H9 (cell line): ENCODE measurements at regions not wholly inside any gene's neighbourhood (a gene's known extent, or its start where the extent isn't known, plus 50 kb on each side); places are given as distances from the start of the nearest gene placed in this dataset.

Experiments used
- DNase-seq: peaks from one replicate; pipeline ENCODE4 v3.0.0-alpha.2; 2017
- H2AFZ ChIP-seq: one replicate; pipeline ENCODE4 v1.6.1; 2013; ENCODE audit warnings: mild to moderate bottlenecking, low read length, control low read depth, moderate library complexity
- H2AK5ac ChIP-seq: 2 replicates; pipeline ENCODE4 v1.6.1; 2013; ENCODE audit warnings: low read length, control low read depth, mixed read lengths; ENCODE audit not compliant: insufficient read length
- H2BK120ac ChIP-seq: one replicate; pipeline ENCODE4 v1.6.1; 2013; ENCODE audit warnings: low read depth, mild to moderate bottlenecking, low read length, control low read depth, inconsistent platforms; ENCODE audit not compliant: poor library complexity, severe bottlenecking
- H2BK12ac ChIP-seq: 2 replicates; pipeline ENCODE4 v1.6.1; 2013; ENCODE audit warnings: low read length, control low read depth, mixed read lengths, low read depth; ENCODE audit not compliant: insufficient read length
- H2BK15ac ChIP-seq: 2 replicates; pipeline ENCODE4 v1.6.1; 2013; ENCODE audit warnings: low read depth, low read length, control low read depth
- H2BK20ac ChIP-seq: one replicate; pipeline ENCODE4 v1.6.1; 2013; ENCODE audit warnings: low read depth, mild to moderate bottlenecking, low read length, control low read depth, inconsistent platforms; ENCODE audit not compliant: poor library complexity, severe bottlenecking
- H2BK5ac ChIP-seq: 2 replicates; pipeline ENCODE4 v1.6.1; 2013; ENCODE audit warnings: low read length, control low read depth, mixed read lengths; ENCODE audit not compliant: insufficient read length
- H3K14ac ChIP-seq: 2 replicates; pipeline ENCODE4 v1.6.1; 2013; ENCODE audit warnings: low read length, control low read depth; ENCODE audit not compliant: insufficient read depth
- H3K18ac ChIP-seq: 2 replicates; pipeline ENCODE4 v1.6.1; 2013; ENCODE audit warnings: low read depth, mild to moderate bottlenecking, mixed read lengths, low read length, control low read depth; ENCODE audit not compliant: insufficient read length
- H3K23ac ChIP-seq: 2 replicates; pipeline ENCODE4 v1.6.1; 2013; ENCODE audit warnings: low read length, control low read depth, mixed read lengths, low read depth; ENCODE audit not compliant: insufficient read length
- H3K23me2 ChIP-seq: 2 replicates; pipeline ENCODE4 v1.6.1; 2013; ENCODE audit warnings: low read depth, mild to moderate bottlenecking, mixed read lengths, low read length, control low read depth; ENCODE audit not compliant: insufficient read length, poor library complexity, severe bottlenecking
- H3K27ac ChIP-seq: 2 replicates; pipeline ENCODE4 v1.5.1; 2013; ENCODE audit warnings: low read length, control low read depth, mixed read lengths, low read depth; ENCODE audit not compliant: insufficient read length
- H3K27me3 ChIP-seq: 2 replicates; pipeline ENCODE4 v1.6.1; 2013; ENCODE audit warnings: low read length, control low read depth, inconsistent platforms; ENCODE audit not compliant: insufficient read depth
- H3K4ac ChIP-seq: 2 replicates; pipeline ENCODE4 v1.6.1; 2013; ENCODE audit warnings: low read depth, mild to moderate bottlenecking, control low read depth, inconsistent platforms, low read length, moderate library complexity
- H3K4me1 ChIP-seq: 2 replicates; pipeline ENCODE4 v1.6.1; 2013; ENCODE audit warnings: low read length, control low read depth, inconsistent platforms; ENCODE audit not compliant: insufficient read depth
- H3K4me2 ChIP-seq: 2 replicates; pipeline ENCODE4 v1.6.1; 2013; ENCODE audit warnings: low read length, control low read depth, mixed read lengths; ENCODE audit not compliant: insufficient read length, insufficient read depth
- H3K56ac ChIP-seq: 2 replicates; pipeline ENCODE4 v1.6.1; 2013; ENCODE audit warnings: low read depth, mild to moderate bottlenecking, mixed read lengths, low read length, control low read depth; ENCODE audit not compliant: insufficient read length
- H3K79me1 ChIP-seq: 2 replicates; pipeline ENCODE4 v1.6.1; 2013; ENCODE audit warnings: low read depth, mild to moderate bottlenecking, moderate library complexity, low read length, control low read depth, inconsistent platforms; ENCODE audit not compliant: insufficient read depth, poor library complexity, severe bottlenecking
- H3K79me2 ChIP-seq: 2 replicates; pipeline ENCODE4 v1.6.1; 2013; ENCODE audit warnings: low read length, control low read depth, inconsistent platforms; ENCODE audit not compliant: insufficient read depth
- H3K9ac ChIP-seq: 2 replicates; pipeline ENCODE4 v1.6.1; 2013; ENCODE audit warnings: low read length, control low read depth, mixed read lengths; ENCODE audit not compliant: insufficient read length; ENCODE audit errors: extremely low read depth
- H3K9me3 ChIP-seq: one replicate; pipeline ENCODE4 v1.6.1; 2013; ENCODE audit warnings: low read depth, low read length, inconsistent platforms; ENCODE audit not compliant: control insufficient read depth
- H3T11ph ChIP-seq: one replicate; pipeline ENCODE4 v1.6.1; 2013; ENCODE audit warnings: mild to moderate bottlenecking, low read length, control low read depth, inconsistent platforms
- H4K20me1 ChIP-seq: one replicate; pipeline ENCODE4 v1.6.1; 2013; ENCODE audit not compliant: control insufficient read depth, insufficient read length, insufficient read depth
- H4K5ac ChIP-seq: 2 replicates; pipeline ENCODE4 v1.6.1; 2013; ENCODE audit warnings: low read depth, mild to moderate bottlenecking, mixed read lengths, low read length, control low read depth; ENCODE audit not compliant: insufficient read length
- H4K8ac ChIP-seq: replicated peaks from 2 replicates; pipeline ENCODE4 v1.6.1; 2013; ENCODE audit warnings: low read length, control low read depth, mixed read lengths, low read depth; ENCODE audit not compliant: insufficient read length
- H4K91ac ChIP-seq: 2 replicates; pipeline ENCODE4 v1.6.1; 2013; ENCODE audit warnings: low read depth, mild to moderate bottlenecking, moderate library complexity, mixed read lengths, low read length, control low read depth; ENCODE audit not compliant: insufficient read length
- H3K27ac Mint-ChIP-seq, 3 experiments: 2 replicates in 2 of 3; 3 replicates in 1 of 3; pipeline ENCODE4 v1.8.0; 2020 to 2021; ENCODE audit warnings: mixed read lengths in 3 of 3, mild to moderate bottlenecking in 1 of 3, moderate library complexity in 1 of 3
- H3K27me3 Mint-ChIP-seq: 2 replicates; pipeline ENCODE4 v1.8.0; 2021; ENCODE audit warnings: low read depth, mild to moderate bottlenecking, moderate library complexity, mixed read lengths
- H3K36me3 Mint-ChIP-seq, 3 experiments: 2 replicates in 2 of 3; 3 replicates in 1 of 3; pipeline ENCODE4 v1.8.0; 2020 to 2021; ENCODE audit warnings: low read depth in 3 of 3, mixed read lengths in 3 of 3; ENCODE audit not compliant: insufficient read depth in 1 of 3
- H3K4me1 Mint-ChIP-seq, 2 experiments: 2 replicates each; pipeline ENCODE4 v1.8.0; 2020; ENCODE audit warnings: mixed read lengths in 2 of 2
- H3K4me3 Mint-ChIP-seq, 2 experiments: 2 replicates in 1 of 2; 3 replicates in 1 of 2; pipeline ENCODE4 v1.8.0; 2020 to 2021; ENCODE audit warnings: mild to moderate bottlenecking in 2 of 2, mixed read lengths in 2 of 2, moderate library complexity in 1 of 2
- H3K9me3 Mint-ChIP-seq, 2 experiments: 2 replicates in 1 of 2; 3 replicates in 1 of 2; pipeline ENCODE4 v1.8.0; 2020; ENCODE audit warnings: mild to moderate bottlenecking in 2 of 2, mixed read lengths in 2 of 2, moderate library complexity in 1 of 2
- CTCF ChIP-seq: fragments of 200-600 bp; sonication (generic); conservative IDR thresholded peaks from 3 replicates; pipeline ENCODE4 v1.8.0; 2021; ENCODE audit warnings: antibody characterized with exemption, mild to moderate bottlenecking
- WGBS: extraction: QIAGEN DNeasy Blood & Tissue Kit; methylation state at CpG from one replicate; pipeline ENCODE4 v1.1.7; 2013; ENCODE audit warnings: missing lambda C conversion rate, low lambda C conversion rate, mixed read lengths; ENCODE audit not compliant: insufficient read length; ENCODE audit errors: extremely low coverage; 5-methylcytosine and 5-hydroxymethylcytosine counted together

DNA sequence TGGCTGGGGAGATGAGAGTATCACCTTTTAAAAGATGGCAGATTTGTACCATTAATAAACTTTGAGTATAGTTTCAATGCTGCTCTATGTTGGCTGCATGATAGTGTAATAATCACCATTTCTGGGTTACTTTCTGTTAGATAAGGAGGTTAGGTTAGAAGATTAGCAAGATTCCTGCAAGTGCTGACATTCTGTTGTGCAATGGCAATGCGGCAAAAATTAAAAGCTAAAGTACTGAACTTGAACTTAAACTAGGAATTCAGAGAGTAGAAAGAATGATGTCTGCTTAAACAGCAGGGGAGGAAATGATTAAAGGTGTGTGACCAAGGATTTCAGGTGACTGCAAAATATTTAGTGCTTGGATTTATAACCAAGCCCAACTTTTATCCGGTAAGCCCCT, 399.8 kb upstream of the MON1B start:
- Histone ChIP-seq H2BK5ac (no peak overlapping the region), H3K23ac (no peak overlapping the region), H2BK12ac (no peak overlapping the region), H3K9me3 (no peaks in the 10 kb centered on the region), H2AK5ac (no peak overlapping the region), H4K20me1 (peaks cover 3% of the 10 kb centered on the region), H4K91ac (no peak overlapping the region), H4K5ac (no peak overlapping the region), H3K56ac (no peak overlapping the region), H4K8ac (no peak overlapping the region), H3K27ac (no peak overlapping the region), H3K4me2 (no peak overlapping the region), H3K18ac (no peak overlapping the region), H2BK20ac (no peak overlapping the region), H3K79me2 (no peaks in the 10 kb centered on the region), H3K9ac (no peak overlapping the region), H2BK120ac (no peak overlapping the region), H3K27me3 (no peaks in the 10 kb centered on the region), H3T11ph (no peak overlapping the region), H3K79me1 (no peaks in the 10 kb centered on the region), H3K23me2 (no peaks in the 10 kb centered on the region), H3K14ac (no peak overlapping the region), H2AFZ (no peak overlapping the region), H3K4ac (no peak overlapping the region), H2BK15ac (no peak overlapping the region), H3K4me1 (no peaks in the 10 kb centered on the region)
- no peak overlapping the region for H3K27ac Mint-ChIP-seq
- no peaks in the 10 kb centered on the region for H3K36me3 Mint-ChIP-seq
- no CpG with 5 or more reads among the region's 2 CpGs for WGBS
- H3K27me3 Mint-ChIP-seq: no peaks in the 10 kb centered on the region
- H3K9me3 Mint-ChIP-seq: no peaks in the 10 kb centered on the region
- H3K4me1 Mint-ChIP-seq: peaks cover 4 to 13% of the 10 kb centered on the region in 2 experiments
- H3K4me3 Mint-ChIP-seq: no peak overlapping the region
- DNase-seq: no peak
- no peak for TF ChIP-seq CTCF
